Fibroblast of mammary gland (primary cell): ENCODE measurements at regions not wholly inside any gene's neighbourhood (a gene's known extent, or its start where the extent isn't known, plus 50 kb on each side); places are given as distances from the start of the nearest gene placed in this dataset.
A peak's percentile ranks its signal among the peaks of the same experiment; 100 is the strongest.

Source experiments
- DNase-seq: peaks from one replicate; pipeline ENCODE4 v3.0.0-alpha.2; 2010; ENCODE audit warnings: low read depth
- H3K4me3 ChIP-seq: 2 replicates; pipeline ENCODE4 v1.5.1; 2011; ENCODE audit warnings: low read depth, mild to moderate bottlenecking, low read length, moderate library complexity; ENCODE audit not compliant: control insufficient read depth
- CTCF ChIP-seq: conservative IDR thresholded peaks from 2 replicates; pipeline ENCODE4 v1.5.1; 2011; ENCODE audit warnings: low read depth, low read length, inconsistent platforms; ENCODE audit not compliant: control insufficient read depth, insufficient read depth

GRCh38 chr13:78147905-78148304 is 229.3 kb upstream of the EDNRB start:
- H3K4me3 ChIP-seq: no peak overlapping the region
- no peak for TF ChIP-seq CTCF
- DNase-seq: peak; percentile 67

GRCh38 chr13:78145276-78145675 is 226.6 kb upstream of the EDNRB start:
- no peak overlapping the region for H3K4me3 ChIP-seq
- no peak for DNase-seq

GRCh38 chr13:78139765-78140164 is 221.1 kb upstream of the EDNRB start:
- H3K4me3 ChIP-seq: no peak overlapping the region
- no peak for TF ChIP-seq CTCF
- no peak for DNase-seq

More at GRCh38 chr13:78145276-78145675, 226.6 kb upstream of the EDNRB start:
- no peak for TF ChIP-seq CTCF

- H3K4me3 ChIP-seq: no peak overlapping the region
- no peak for TF ChIP-seq CTCF
- DNase-seq: no peak
These were observed 220.1 kb upstream of the EDNRB start for GRCh38 chr13:78138756-78139155.

DNA sequence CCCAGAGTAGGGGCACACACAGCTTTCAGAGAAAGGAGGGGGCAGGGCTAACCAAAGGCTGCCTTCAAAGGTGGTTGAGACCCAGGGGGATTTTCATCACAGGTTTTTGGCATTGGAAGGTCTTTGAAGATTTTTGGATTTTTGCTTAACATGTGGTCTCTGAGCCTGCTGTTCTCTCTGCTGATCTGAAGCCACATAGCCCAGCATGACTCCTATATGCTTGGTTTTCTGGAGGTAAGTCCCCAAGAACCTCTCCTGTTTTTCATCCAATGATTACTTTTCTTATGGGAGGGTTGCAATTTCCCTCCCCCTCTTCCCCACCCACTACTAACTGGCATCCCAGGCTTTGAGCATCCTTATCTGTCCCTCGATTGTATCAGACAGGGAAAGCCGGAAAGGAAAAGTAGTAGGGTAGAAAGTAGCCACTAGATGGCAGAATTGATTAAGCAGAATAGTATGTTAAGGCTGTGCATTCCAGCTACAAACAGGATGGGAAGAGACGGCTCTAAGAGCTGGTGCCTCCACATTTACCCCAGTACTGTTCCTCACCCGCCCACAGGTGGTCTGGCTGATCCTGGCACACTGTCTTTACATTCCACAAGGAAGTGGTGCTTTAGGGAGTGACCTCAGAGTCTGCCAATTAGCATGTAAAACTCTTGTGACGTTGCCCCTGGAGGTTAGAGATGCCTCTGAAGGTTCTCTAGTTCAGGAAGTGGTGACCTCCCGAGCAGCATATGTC is 218.9 kb upstream of the EDNRB start:
- peak; percentile 74 for DNase-seq
- H3K4me3 ChIP-seq: no peak overlapping the region
- peak; percentile 78 for TF ChIP-seq CTCF

DNA sequence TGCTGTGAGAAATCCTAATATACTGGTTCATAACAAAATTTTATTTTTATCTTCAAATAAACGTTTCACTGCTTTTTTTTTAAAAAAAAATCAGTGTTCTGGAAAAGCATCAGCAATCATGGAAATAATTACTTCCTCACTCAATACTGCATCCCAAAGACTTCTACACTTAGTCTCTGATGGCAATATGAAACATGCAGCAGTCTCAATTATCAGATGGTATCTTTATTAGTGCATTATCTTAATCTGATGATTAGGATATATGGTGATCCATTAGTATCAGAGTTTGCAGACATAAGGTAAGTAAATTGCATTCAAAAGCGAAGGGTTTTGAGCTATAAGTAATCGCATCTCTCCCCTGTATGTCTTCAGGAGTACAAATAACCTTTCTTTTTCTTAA is 218.3 kb upstream of the EDNRB start:
- H3K4me3 ChIP-seq: no peak overlapping the region
- TF ChIP-seq CTCF: no peak
- no peak for DNase-seq
